DND-41 (cell line): ENCODE measurements at regions not wholly inside any gene's neighbourhood (a gene's known extent, or its start where the extent isn't known, plus 50 kb on each side); places are given as distances from the start of the nearest gene placed in this dataset.

Source experiments
- ATAC-seq: fragments of 200-7000 bp; cut with Tn5 transposase; 3 replicates; pipeline ENCODE4 v1.9.1; 2021; ENCODE audit warnings: low read depth; ENCODE audit not compliant: insufficient read depth
- DNase-seq: peaks from one replicate; pipeline ENCODE4 v3.0.0-alpha.2; 2020
- H2AFZ ChIP-seq: 2 replicates; pipeline ENCODE4 v1.6.0; 2012; ENCODE audit warnings: low read depth, low read length
- H3K27ac ChIP-seq: 2 replicates; pipeline ENCODE4 v1.5.1; 2012; ENCODE audit warnings: low read length, inconsistent platforms
- H3K27me3 ChIP-seq: fragments of 200-600 bp; sonication (generic); 2 replicates; pipeline ENCODE4 v1.6.0; 2012; ENCODE audit warnings: low read length, mild to moderate bottlenecking, inconsistent platforms; ENCODE audit not compliant: insufficient read depth, poor library complexity
- H3K36me3 ChIP-seq: 2 replicates; pipeline ENCODE4 v1.5.1; 2012; ENCODE audit warnings: low read length, inconsistent platforms; ENCODE audit not compliant: insufficient read depth
- H3K4me1 ChIP-seq: 2 replicates; pipeline ENCODE4 v1.5.1; 2012; ENCODE audit warnings: mild to moderate bottlenecking, low read length; ENCODE audit not compliant: insufficient read depth
- H3K4me2 ChIP-seq: 2 replicates; pipeline ENCODE4 v1.6.0; 2012; ENCODE audit warnings: mild to moderate bottlenecking, moderate library complexity, low read length, inconsistent platforms; ENCODE audit not compliant: insufficient read depth
- H3K4me3 ChIP-seq, 2 experiments: fragments of 200-600 bp in 1 of 2; shearing (Covaris generic) in 1 of 2; 2 replicates each; pipeline ENCODE4 v1.5.1; 2012 to 2016; ENCODE audit warnings: inconsistent platforms in 2 of 2, low read length in 2 of 2, mild to moderate bottlenecking in 2 of 2, low read depth in 1 of 2, moderate library complexity in 1 of 2
- H3K79me2 ChIP-seq: 2 replicates; pipeline ENCODE4 v1.6.0; 2012; ENCODE audit warnings: low read length, inconsistent platforms; ENCODE audit not compliant: insufficient read depth
- H3K9ac ChIP-seq: 2 replicates; pipeline ENCODE4 v1.6.0; 2012; ENCODE audit warnings: low read depth, mild to moderate bottlenecking, inconsistent platforms, low read length, moderate library complexity
- H3K9me3 ChIP-seq: 2 replicates; pipeline ENCODE4 v1.5.1; 2012; ENCODE audit warnings: low read length, moderate library complexity, mild to moderate bottlenecking, inconsistent platforms; ENCODE audit not compliant: insufficient read depth, severe bottlenecking
- H4K20me1 ChIP-seq: 2 replicates; pipeline ENCODE4 v1.6.0; 2012; ENCODE audit warnings: low read length; ENCODE audit not compliant: insufficient read depth
- EZH2 ChIP-seq: IDR thresholded peaks from 3 replicates; pipeline ENCODE4 v1.6.1; 2012; ENCODE audit warnings: borderline replicate concordance, low read depth, mild to moderate bottlenecking, moderate library complexity, low read length, inconsistent platforms; ENCODE audit not compliant: severe bottlenecking
- TF ChIP-seq, protein P1 (sequence below): IDR thresholded peaks from 2 replicates; pipeline ENCODE4 v1.5.1; 2012; ENCODE audit warnings: borderline replicate concordance, low read length, moderate library complexity, mild to moderate bottlenecking; ENCODE audit not compliant: poor library complexity, severe bottlenecking; ENCODE audit errors: extremely low read depth

DNA sequence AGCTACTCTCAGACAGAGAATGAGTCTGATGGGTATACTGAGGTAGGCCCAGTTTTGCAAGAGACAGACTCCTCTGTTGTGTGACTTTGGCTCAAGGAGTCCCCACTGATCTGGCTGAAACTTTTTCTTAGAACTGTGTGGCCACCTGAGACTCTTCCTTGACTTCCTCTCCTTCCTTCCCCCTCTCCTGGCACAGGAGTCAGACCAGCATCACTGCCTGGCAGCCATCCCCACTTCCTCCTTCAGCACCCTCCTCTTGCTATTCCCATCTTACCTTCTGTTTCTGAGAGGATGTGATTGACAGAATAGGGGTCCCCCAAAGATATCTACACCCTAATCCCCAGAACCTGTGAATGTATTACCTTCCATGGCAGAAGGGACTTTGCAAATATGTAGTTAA is 351.1 kb downstream of the MN1 start:
- ATAC-seq (no peak), DNase-seq (no peak)
- no peaks in the 10 kb centered on the region for H3K9me3 ChIP-seq
- no peaks in the 10 kb centered on the region for H3K4me1 ChIP-seq
- H3K27ac ChIP-seq: no peak overlapping the region
- no peak overlapping the region for H3K4me3 ChIP-seq
- peaks cover 10% of the 10 kb centered on the region for H3K27me3 ChIP-seq
- H2AFZ ChIP-seq: no peak overlapping the region
- no peaks in the 10 kb centered on the region for H3K36me3 ChIP-seq
- H3K4me2 ChIP-seq: no peak overlapping the region
- TF ChIP-seq EZH2: no peak
- TF ChIP-seq, protein P1, sequence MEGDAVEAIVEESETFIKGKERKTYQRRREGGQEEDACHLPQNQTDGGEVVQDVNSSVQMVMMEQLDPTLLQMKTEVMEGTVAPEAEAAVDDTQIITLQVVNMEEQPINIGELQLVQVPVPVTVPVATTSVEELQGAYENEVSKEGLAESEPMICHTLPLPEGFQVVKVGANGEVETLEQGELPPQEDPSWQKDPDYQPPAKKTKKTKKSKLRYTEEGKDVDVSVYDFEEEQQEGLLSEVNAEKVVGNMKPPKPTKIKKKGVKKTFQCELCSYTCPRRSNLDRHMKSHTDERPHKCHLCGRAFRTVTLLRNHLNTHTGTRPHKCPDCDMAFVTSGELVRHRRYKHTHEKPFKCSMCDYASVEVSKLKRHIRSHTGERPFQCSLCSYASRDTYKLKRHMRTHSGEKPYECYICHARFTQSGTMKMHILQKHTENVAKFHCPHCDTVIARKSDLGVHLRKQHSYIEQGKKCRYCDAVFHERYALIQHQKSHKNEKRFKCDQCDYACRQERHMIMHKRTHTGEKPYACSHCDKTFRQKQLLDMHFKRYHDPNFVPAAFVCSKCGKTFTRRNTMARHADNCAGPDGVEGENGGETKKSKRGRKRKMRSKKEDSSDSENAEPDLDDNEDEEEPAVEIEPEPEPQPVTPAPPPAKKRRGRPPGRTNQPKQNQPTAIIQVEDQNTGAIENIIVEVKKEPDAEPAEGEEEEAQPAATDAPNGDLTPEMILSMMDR: no peak
- no peak overlapping the region for H3K9ac ChIP-seq
- H4K20me1 ChIP-seq: no peaks in the 10 kb centered on the region
- H3K79me2 ChIP-seq: no peaks in the 10 kb centered on the region

DNA sequence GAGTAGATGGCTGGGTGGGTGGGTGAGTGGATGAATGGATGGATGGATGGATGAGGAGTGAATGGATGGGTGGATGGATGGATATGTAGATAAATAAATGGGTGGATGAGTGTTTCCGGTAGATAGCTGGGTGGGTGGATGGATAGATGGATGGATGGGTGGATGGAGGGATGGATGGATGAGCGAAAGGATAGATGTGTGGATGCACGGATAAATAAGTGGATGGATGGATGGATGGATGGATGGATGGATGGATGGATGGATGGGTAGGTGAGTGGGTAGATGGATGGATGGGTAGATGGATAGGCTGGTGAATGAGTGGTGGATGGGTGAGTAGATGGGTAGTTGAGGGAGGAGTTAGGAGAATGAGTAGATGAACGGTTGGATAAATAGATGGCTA is 349.3 kb downstream of the MN1 start:
- ATAC-seq: no peak
- H2AFZ ChIP-seq: no peak overlapping the region
- TF ChIP-seq, protein P1: no peak
- H3K4me3 ChIP-seq: no peak overlapping the region
- H3K79me2 ChIP-seq: no peaks in the 10 kb centered on the region
- H3K4me2 ChIP-seq: no peak overlapping the region
- H3K36me3 ChIP-seq: no peaks in the 10 kb centered on the region
- peaks cover 6% of the 10 kb centered on the region for H3K27me3 ChIP-seq
- no peaks in the 10 kb centered on the region for H3K4me1 ChIP-seq
- H3K9me3 ChIP-seq: no peaks in the 10 kb centered on the region
- no peak for DNase-seq
- no peaks in the 10 kb centered on the region for H4K20me1 ChIP-seq
- H3K9ac ChIP-seq: no peak overlapping the region
- no peak overlapping the region for H3K27ac ChIP-seq

DNA sequence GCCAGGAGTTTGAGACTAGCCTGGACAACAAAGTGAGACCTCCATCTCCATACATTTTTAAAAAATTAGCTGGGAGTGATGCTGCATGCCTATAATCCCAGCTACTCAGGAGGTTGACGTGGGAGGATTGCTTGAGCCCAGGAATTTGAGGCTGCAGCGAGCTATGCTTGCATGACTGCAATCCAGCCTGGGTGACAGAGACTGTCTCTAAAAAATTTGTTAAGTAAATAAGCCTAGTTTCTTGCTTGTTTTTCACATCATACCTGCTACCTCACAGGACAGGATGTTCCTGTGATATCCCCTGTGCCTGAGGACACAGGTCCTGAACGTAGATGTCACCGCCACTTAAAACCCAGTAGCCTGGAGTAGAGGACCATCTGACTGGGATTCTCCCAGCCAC is 348.6 kb downstream of the MN1 start:
- no peak for TF ChIP-seq EZH2
- TF ChIP-seq, protein P1: no peak
- H3K4me3 ChIP-seq: no peak overlapping the region
- H3K4me2 ChIP-seq: no peak overlapping the region
- no peaks in the 10 kb centered on the region for H4K20me1 ChIP-seq
- no peak for DNase-seq
- no peak overlapping the region for H3K9ac ChIP-seq
- no peaks in the 10 kb centered on the region for H3K79me2 ChIP-seq
- H3K27me3 ChIP-seq: peaks cover 6% of the 10 kb centered on the region
- no peaks in the 10 kb centered on the region for H3K9me3 ChIP-seq
- no peak overlapping the region for H2AFZ ChIP-seq
- no peaks in the 10 kb centered on the region for H3K4me1 ChIP-seq
- H3K27ac ChIP-seq: no peak overlapping the region
- H3K36me3 ChIP-seq: no peaks in the 10 kb centered on the region
- ATAC-seq: no peak

DNA sequence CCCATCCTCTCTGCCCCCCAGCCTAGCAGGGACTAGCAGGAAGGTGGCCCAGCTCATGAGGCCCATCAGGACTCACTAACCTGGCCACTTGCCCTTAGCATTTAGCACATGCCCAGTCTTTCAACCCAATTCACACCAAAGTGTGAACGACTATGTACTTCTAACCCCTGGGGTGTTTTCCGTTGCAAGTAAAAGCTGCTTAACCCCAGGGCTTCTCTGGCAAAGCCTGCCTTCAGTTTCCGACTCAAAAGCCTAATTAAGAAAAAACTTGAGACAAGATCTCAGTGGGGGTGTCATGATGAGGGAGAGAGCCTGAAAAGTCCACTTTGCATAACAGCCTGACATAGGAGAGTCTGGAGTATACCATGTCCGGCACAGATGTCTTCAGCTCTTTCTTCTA is 347.8 kb downstream of the MN1 start:
- Histone ChIP-seq H4K20me1 (no peaks in the 10 kb centered on the region), H3K4me1 (no peaks in the 10 kb centered on the region), H2AFZ (no peak overlapping the region), H3K9me3 (no peaks in the 10 kb centered on the region), H3K79me2 (no peaks in the 10 kb centered on the region), H3K9ac (no peak overlapping the region), H3K4me3 (no peak overlapping the region), H3K27ac (no peak overlapping the region), H3K4me2 (no peak overlapping the region), H3K27me3 (peaks cover 5% of the 10 kb centered on the region), H3K36me3 (no peaks in the 10 kb centered on the region)
- no peak for TF ChIP-seq EZH2
- TF ChIP-seq, protein P1: no peak
- ATAC-seq: no peak
- no peak for DNase-seq
